HG03159 (cell line): ENCODE measurements at regions not wholly inside any gene's neighbourhood (a gene's known extent, or its start where the extent isn't known, plus 50 kb on each side); places are given as distances from the start of the nearest gene placed in this dataset.

Experiments
- ATAC-seq: cut with Tn5 transposase; IDR thresholded peaks from one replicate; pipeline ENCODE4 v1.9.1; 2021; ENCODE audit warnings: mild to moderate bottlenecking, moderate library complexity; ENCODE audit not compliant: unreplicated experiment

GRCh38 chr2:123098619-123099018 is 926.5 kb upstream of the CNTNAP5 start:
- ATAC-seq: no peak

- ATAC-seq: no peak
These were observed 923.7 kb upstream of the CNTNAP5 start for GRCh38 chr2:123101434-123101833.

DNA sequence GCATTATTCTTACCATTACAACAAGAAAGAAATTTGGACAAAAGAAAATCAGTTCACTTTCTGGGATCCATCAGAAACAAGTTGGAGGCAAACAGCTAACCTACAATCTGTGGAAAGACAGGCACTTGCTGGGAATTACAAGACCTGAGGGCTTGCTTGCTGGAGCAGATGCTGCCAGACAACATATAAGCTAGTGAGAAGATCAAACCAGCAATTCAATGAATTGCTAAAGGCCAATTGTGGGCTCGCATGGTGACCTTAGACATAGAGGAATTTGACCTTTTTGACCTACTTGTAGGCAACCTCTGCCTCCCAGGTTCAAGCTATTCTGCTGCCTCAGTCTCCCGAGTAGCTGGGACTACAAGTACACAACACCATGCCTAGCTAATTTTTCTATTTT is 921.2 kb upstream of the CNTNAP5 start:
- no peak for ATAC-seq

GRCh38 chr2:123116595-123116994 is 908.5 kb upstream of the CNTNAP5 start:
- no peak for ATAC-seq

DNA sequence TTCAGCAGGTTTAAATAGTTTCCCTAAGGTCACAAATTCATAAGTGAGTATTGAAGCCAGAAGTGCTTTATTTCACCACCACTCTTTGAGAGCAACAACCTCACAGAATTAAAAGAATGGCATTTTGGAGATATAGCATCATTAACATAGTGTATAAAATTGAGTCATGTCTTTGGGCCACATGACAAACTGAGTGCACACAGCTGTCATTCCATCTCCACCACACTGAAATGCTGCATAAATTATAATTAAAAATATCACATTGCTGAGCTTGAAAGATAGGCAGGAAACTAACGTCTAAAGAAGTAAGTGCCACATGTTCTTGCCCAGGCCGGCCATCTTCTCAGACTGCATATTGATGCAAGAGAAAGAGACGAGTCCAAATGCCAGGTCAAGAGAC is 897.9 kb upstream of the CNTNAP5 start:
- no peak for ATAC-seq

DNA sequence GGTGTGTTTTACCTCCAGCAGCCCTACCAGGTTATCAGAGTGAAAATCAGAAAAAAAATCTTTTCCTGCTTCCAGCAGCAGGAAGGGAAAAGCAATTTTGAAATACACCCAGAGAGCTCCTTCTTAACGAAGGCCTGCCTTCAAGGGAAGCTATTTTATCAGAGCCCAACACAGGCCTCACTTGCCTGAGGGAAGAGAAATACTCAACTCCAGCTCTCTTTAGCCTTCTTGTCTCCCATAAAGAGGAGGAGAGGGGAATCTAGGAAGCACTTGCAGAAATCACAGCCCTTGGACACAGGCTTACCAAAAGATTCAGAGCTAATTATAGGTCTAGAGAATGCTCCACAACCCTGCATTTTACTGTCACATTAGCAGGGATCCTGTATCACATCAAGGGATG is 896.1 kb upstream of the CNTNAP5 start:
- ATAC-seq: no peak

DNA sequence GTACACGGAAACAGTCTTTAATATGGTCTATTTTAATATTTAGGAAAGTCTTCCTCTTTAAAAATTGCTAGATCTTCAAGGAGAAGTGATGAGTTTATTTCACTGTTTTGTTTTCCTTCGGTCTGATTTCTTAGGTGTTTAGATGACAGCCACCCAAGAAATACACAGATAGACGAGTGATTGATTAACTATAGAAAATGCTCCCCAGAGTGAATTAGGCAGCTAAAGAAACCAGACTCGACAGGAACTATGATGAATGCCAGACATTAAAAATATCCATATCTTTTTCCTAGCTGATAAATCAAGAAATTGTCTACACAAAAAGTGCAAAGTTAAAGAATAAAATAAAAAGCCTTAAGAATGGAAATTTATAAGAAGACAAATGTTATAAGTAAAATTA is 888.7 kb upstream of the CNTNAP5 start:
- no peak for ATAC-seq

GRCh38 chr2:123144082-123144481 is 881.0 kb upstream of the CNTNAP5 start:
- no peak for ATAC-seq

DNA sequence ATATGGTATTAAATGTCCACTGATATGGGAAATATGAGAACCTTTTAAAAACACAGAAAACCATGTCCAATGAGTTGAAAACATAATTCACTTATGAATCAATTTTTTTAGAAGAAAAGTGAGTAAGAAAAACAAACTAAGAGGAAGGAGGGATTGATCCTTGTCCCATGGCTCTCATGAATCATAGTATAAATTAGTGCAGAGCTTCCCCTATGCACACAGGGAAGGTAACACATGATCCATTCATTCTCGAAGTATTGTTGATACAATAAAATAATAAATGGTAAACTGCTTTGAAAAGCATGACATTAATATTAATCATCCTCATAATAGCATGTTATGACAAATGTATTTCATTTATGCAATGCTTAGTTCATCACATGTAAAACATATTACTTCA is 872.0 kb upstream of the CNTNAP5 start:
- no peak for ATAC-seq

DNA sequence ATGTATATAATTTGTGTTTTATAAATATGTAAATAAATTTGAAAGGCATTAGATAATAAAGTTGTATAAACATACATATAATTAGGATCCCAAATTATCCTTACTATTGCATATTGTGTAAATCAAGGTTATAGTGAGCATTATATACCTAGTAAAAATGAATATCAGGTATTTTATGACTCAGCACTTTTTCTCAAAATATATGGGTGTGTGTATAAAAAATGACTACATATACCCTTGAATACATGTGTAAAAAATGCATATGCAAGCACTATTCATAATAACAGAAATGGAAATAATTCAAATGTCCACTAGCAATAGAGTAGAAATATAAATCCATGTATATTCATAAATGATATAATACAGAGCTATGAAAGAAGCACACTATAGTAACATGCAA is 870.9 kb upstream of the CNTNAP5 start:
- no peak for ATAC-seq

DNA sequence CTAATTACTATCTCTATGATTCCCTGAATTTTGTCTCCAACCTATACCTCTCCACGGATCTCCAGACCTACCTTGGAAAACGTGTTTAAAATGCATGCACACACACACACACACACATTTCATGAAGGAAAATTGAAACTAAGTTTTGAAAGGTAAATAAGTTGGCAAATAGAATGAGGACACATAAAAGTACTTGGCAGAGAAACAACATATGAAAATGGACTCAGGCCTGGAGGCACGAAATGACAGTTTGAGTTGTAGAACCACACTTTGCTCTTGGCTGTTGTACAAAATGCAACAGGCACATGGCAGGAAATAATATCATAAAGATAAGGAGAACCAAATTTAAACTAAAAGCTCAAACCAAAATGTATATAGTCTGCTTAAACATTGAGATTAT is 868.1 kb upstream of the CNTNAP5 start:
- no peak for ATAC-seq

GRCh38 chr2:123162400-123163016 is 862.6 kb upstream of the CNTNAP5 start:
- ATAC-seq: no peak

DNA sequence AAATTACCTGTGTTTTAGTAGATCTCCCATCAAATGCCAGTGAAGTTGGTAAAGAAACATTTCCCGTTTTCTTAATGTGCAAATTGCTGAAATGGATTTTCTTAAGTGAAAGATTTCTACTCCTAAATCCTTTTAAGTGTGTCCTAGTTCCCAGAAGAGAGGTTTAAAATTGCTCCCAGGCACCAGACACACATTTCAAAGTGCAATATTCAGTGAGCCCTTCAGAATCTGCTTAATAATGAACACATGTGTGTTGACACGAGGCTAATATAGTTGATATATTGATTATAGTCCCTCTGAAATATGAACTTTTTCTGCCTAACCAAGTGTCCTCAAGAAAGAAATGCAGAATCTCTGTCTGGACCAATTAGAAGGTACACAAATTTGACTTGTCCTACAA is 861.7 kb upstream of the CNTNAP5 start:
- ATAC-seq: no peak

- ATAC-seq: no peak
These were observed 860.9 kb upstream of the CNTNAP5 start for GRCh38 chr2:123164216-123164615.

DNA sequence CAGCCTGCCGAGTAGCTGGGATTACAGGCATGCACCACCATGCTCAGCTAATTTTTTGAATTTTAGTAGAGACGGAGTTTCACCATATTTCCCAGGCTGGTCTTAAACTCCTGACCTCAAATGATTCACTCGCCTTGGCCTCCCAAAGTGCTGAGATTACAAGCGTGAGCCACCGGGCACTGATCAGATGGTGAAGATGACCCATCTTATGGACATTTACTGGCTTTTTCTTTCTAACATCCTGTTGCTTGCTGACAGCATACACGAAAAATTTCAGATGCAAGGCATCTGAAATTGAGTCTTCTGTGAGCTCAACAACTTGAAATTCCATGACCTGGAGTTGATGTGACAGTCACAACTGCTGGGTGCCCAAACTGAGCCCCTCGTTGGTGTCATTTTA is 859.5 kb upstream of the CNTNAP5 start:
- no peak for ATAC-seq

- ATAC-seq: no peak
These were observed 845.6 kb upstream of the CNTNAP5 start for GRCh38 chr2:123179526-123179925.

DNA sequence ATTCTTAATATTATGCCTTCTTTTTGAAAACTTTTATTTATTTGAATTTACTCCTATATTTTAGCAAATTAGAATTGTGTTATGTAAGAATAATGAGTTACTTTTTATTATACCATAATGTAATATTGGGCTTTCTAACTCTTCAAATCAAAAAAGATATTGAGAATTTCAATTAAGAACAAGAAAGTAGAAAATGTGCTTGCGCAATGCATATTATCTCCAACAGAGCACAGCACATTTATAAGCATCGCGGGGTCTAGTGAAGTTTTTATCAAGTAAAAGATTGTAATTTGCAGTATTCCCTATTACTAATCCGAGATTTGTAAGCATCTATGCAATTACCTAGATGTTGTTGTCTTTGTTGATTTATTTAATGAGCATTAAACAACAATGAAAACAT is 829.1 kb upstream of the CNTNAP5 start:
- ATAC-seq: no peak

DNA sequence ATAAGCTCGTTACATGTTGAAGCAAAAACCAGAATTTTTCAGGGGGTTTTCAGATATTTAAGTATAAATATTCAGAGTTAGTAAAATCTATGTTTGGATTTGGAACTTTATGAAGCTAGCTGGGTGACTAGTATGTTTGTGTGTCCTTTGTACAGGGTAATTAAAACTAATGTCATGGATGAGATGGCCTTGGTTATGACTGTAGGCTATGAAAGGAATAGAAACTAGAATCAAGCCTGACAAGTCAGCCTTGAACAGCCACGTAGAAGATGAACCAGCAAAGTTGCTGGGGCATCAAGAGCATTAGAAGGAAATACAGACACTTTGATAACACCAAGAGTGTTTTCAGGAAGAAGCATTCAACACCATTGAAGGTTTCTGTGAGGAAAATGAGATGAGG is 825.1 kb upstream of the CNTNAP5 start:
- ATAC-seq: no peak

GRCh38 chr2:123207245-123207644 is 817.8 kb upstream of the CNTNAP5 start:
- no peak for ATAC-seq

DNA sequence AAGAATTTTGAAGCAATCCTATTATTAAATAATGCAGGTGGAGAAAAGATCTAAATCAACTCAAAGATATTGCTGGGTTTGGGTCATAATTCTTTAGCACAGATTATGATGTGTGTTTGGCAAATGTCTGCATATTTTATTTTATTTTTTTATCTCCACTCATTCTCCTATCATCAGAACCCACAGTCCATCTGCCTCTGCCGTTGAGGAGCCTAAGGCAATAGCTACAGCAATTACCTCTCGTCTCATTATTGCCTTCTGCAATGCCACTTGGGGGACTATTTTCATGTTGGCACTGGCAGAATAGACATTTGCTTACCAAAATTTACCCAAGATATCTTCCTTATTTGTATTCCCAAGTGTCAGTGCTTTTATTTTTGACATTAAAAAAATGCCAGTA is 815.9 kb upstream of the CNTNAP5 start:
- ATAC-seq: no peak

DNA sequence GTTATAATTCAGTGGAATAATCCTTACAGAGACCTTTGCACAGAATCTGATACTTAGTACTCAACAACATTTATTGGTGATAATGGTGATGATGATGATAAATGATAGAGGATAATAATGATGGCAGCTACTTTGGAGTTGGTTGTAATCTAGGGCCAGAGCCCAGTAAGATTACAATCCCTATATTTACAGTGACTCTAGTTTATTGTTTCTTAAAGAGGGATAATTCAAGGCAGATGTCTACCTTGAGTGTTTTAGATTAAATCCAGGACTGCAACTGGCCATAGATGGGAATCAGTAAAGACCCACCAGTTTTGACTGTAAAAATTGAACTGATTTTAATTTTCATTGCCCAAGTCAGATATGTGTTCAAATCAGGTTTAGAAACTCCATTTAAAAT is 813.9 kb upstream of the CNTNAP5 start:
- ATAC-seq: no peak

- ATAC-seq: no peak
These were observed 779.9 kb upstream of the CNTNAP5 start for GRCh38 chr2:123245156-123245555.

- no peak for ATAC-seq
These were observed 766.1 kb upstream of the CNTNAP5 start for GRCh38 chr2:123258877-123259539.
